Endothelial cell (in vitro differentiated cells): ENCODE measurements at regions not wholly inside any gene's neighbourhood (a gene's known extent, or its start where the extent isn't known, plus 50 kb on each side); places are given as distances from the start of the nearest gene placed in this dataset.

Experiments used
- DNase-seq: peaks from one replicate; pipeline ENCODE4 v3.0.0; 2021; ENCODE audit warnings: low spot score
- H3K27ac Mint-ChIP-seq: one replicate; pipeline ENCODE4 v1.8.0; 2021; ENCODE audit warnings: mixed read lengths, inconsistent platforms; ENCODE audit not compliant: unreplicated experiment
- H3K27me3 Mint-ChIP-seq: one replicate; pipeline ENCODE4 v1.8.0; 2021; ENCODE audit warnings: mild to moderate bottlenecking, moderate library complexity, mixed read lengths, inconsistent platforms; ENCODE audit not compliant: unreplicated experiment
- H3K36me3 Mint-ChIP-seq: one replicate; pipeline ENCODE4 v1.8.0; 2021; ENCODE audit warnings: mild to moderate bottlenecking, low read depth, mixed read lengths, inconsistent platforms; ENCODE audit not compliant: unreplicated experiment
- H3K4me1 Mint-ChIP-seq: one replicate; pipeline ENCODE4 v1.8.0; 2021; ENCODE audit warnings: mild to moderate bottlenecking, mixed read lengths, inconsistent platforms; ENCODE audit not compliant: unreplicated experiment
- H3K4me3 Mint-ChIP-seq: one replicate; pipeline ENCODE4 v1.8.0; 2021; ENCODE audit warnings: mild to moderate bottlenecking, mixed read lengths, inconsistent platforms; ENCODE audit not compliant: unreplicated experiment
- H3K9me3 Mint-ChIP-seq: one replicate; pipeline ENCODE4 v1.8.0; 2021; ENCODE audit warnings: mixed read lengths, inconsistent platforms; ENCODE audit not compliant: unreplicated experiment
- CTCF ChIP-seq: fragments of 200-600 bp; sonication (generic); IDR thresholded peaks from one replicate; pipeline ENCODE4 v1.5.0; 2021; ENCODE audit warnings: antibody characterized with exemption; ENCODE audit not compliant: unreplicated experiment

GRCh38 chr1:5435414-5435813 is 556.8 kb downstream of the NPHP4 start:
- Mint-ChIP-seq H3K36me3 (peaks cover 6% of the 10 kb centered on the region), H3K27ac (no peak overlapping the region), H3K9me3 (peaks cover 7% of the 10 kb centered on the region), H3K27me3 (peaks cover 2% of the 10 kb centered on the region), H3K4me1 (no peaks in the 10 kb centered on the region), H3K4me3 (no peak overlapping the region)
- no peak for TF ChIP-seq CTCF
- DNase-seq: no peak

- no peak for DNase-seq
- Mint-ChIP-seq H3K27me3 (peaks cover 2% of the 10 kb centered on the region), H3K9me3 (peaks cover 3% of the 10 kb centered on the region), H3K36me3 (peaks cover 2% of the 10 kb centered on the region), H3K27ac (no peak overlapping the region), H3K4me3 (no peak overlapping the region), H3K4me1 (no peaks in the 10 kb centered on the region)
- no peak for TF ChIP-seq CTCF
These were observed 559.8 kb downstream of the NPHP4 start for GRCh38 chr1:5432436-5432835.

DNA sequence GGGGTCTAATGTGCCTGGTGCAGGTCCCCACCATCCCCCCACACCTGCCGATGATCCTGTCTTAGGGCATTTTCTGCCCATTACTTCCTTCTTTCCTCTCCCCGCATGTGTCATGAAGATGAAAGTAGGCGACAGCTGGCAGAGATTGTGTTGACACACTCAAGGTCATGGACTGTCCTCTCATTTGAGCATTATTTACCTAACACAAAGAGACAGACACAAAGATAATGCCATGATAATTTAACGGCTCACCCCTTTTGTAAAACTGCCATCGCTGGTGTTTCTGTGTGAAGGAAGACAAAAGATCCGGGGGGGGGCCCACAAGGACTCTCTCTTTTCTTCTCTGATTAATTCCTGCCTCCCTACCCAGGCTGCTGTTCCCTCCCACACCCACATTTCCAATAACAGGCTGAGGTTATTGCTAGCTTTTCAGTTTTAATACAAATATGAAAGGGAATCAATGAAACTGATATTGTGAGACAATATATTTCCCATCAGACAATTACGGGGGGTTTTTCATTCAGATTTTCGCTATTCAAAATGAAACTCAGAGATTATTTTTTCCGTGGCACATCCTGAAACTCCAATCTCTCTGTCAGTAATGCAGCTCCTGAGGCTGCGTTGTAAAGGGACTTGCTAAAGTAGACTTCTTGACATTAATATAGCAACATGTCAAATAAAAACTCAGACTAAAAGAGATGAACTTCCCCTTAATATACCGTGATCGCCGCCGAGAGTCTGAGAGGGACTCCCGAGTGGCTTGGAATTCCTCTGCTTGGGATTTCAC is 561.1 kb downstream of the NPHP4 start:
- Mint-ChIP-seq H3K27ac (no peak overlapping the region), H3K4me1 (no peaks in the 10 kb centered on the region), H3K27me3 (no peaks in the 10 kb centered on the region), H3K9me3 (no peaks in the 10 kb centered on the region), H3K36me3 (no peaks in the 10 kb centered on the region), H3K4me3 (no peak overlapping the region)
- DNase-seq: no peak
- no peak for TF ChIP-seq CTCF

DNA sequence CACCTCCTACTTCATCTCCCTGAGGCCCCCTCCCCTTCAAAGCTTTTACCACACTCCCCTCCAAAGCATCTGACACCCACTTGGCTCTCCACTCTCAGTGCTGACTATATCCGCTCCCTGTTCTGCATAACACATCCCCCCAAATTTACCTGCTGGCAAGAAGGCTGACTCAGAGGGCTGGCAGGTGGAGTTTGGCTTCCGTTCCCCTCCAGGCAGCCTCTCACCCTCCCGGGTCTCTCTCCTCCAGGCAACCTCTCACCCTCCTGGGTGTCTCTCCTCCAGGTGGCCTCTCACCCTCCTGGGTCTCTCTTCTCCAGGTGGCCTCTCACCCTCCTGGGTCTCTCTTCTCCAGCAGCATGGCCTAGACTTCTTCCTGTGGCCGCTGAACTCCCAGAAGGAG is 562.1 kb downstream of the NPHP4 start:
- TF ChIP-seq CTCF: no peak
- Mint-ChIP-seq H3K36me3 (no peaks in the 10 kb centered on the region), H3K4me3 (no peak overlapping the region), H3K27me3 (no peaks in the 10 kb centered on the region), H3K27ac (no peak overlapping the region), H3K9me3 (no peaks in the 10 kb centered on the region), H3K4me1 (peaks cover under 1% of the 10 kb centered on the region)
- no peak for DNase-seq

GRCh38 chr1:5428351-5428750 is 563.9 kb downstream of the NPHP4 start:
- no peak overlapping the region for H3K4me3 Mint-ChIP-seq
- peaks cover 5% of the 10 kb centered on the region for H3K4me1 Mint-ChIP-seq
- no peaks in the 10 kb centered on the region for H3K36me3 Mint-ChIP-seq
- H3K27me3 Mint-ChIP-seq: no peaks in the 10 kb centered on the region
- no peaks in the 10 kb centered on the region for H3K9me3 Mint-ChIP-seq
- no peak for DNase-seq
- no peak overlapping the region for H3K27ac Mint-ChIP-seq
- TF ChIP-seq CTCF: no peak
